Epithelial cell of proximal tubule (primary cell): ENCODE measurements at regions not wholly inside any gene's neighbourhood (a gene's known extent, or its start where the extent isn't known, plus 50 kb on each side); places are given as distances from the start of the nearest gene placed in this dataset.

Source experiments
- DNase-seq: peaks from one replicate; pipeline ENCODE4 v3.0.0-alpha.2; 2011; ENCODE audit warnings: low read depth
- H3K4me3 ChIP-seq: 2 replicates; pipeline ENCODE4 v1.5.1; 2011; ENCODE audit warnings: low read depth, mild to moderate bottlenecking, low read length
- TF ChIP-seq, protein P1 (sequence below): conservative IDR thresholded peaks from 2 replicates; pipeline ENCODE4 v1.5.1; 2012; ENCODE audit warnings: low read depth, mild to moderate bottlenecking, low read length

DNA sequence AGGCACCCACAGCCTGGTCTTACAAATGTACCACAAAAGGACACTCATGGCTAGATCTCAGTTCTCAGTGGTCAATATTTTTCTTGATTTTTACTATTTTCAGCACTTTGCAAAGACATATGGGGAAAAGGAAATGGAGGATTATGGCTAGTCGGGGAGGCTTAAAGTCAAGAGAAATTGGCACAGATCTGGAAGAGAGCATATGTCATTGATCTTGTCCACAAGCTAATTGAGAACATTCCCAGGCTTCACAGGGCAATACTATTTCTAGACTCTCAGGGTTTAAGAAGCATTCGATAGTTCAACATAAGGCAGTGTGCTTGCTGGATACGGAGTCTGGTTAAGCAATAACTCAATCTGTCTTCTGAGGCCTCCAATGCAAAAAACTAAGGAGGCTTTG, 285.8 kb downstream of the ZNF608 start:
- no peak overlapping the region for H3K4me3 ChIP-seq
- TF ChIP-seq, protein P1, sequence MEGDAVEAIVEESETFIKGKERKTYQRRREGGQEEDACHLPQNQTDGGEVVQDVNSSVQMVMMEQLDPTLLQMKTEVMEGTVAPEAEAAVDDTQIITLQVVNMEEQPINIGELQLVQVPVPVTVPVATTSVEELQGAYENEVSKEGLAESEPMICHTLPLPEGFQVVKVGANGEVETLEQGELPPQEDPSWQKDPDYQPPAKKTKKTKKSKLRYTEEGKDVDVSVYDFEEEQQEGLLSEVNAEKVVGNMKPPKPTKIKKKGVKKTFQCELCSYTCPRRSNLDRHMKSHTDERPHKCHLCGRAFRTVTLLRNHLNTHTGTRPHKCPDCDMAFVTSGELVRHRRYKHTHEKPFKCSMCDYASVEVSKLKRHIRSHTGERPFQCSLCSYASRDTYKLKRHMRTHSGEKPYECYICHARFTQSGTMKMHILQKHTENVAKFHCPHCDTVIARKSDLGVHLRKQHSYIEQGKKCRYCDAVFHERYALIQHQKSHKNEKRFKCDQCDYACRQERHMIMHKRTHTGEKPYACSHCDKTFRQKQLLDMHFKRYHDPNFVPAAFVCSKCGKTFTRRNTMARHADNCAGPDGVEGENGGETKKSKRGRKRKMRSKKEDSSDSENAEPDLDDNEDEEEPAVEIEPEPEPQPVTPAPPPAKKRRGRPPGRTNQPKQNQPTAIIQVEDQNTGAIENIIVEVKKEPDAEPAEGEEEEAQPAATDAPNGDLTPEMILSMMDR = no peak
- no peak for DNase-seq

DNA sequence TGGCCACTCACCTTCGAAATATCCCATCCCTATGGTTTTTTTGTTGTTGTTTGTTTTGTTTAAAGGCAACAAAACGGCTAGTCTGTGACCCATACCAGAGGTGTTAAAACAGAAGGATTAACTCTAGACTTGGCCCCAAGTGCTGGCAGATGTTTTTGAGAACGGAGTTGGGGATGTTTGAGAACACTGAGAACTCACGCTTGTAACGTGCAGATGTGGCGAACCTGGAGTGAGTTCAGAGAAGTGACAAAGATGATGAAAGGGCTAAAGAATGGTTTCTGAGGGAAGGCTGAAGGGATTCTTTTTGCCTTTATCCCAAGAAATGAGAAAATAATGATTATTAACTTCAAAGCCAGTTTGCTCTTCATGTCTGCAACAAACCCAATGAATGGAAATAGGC, 286.5 kb downstream of the ZNF608 start:
- H3K4me3 ChIP-seq = no peak overlapping the region
- DNase-seq = no peak
- TF ChIP-seq, protein P1 = no peak

DNA sequence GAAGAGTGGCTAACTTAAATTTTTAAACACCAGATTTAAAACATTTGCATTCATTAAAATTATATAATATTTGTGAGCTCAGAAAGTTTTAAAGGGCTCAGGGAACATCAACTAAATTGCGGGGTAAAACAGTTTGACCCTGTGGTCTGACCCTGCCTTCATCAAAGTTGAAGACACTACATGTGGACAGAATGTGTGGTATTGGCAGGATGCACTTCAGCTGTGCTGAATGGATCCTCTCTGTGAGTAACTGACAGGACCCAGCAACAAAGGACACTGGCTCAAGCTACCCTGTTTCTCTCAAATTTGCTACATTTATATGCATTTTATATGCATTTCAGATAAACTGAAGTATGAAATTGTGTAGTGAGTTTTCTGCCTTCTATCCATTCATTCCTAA, 288.5 kb downstream of the ZNF608 start:
- no peak overlapping the region for H3K4me3 ChIP-seq
- no peak for DNase-seq
- TF ChIP-seq, protein P1 = no peak

DNA sequence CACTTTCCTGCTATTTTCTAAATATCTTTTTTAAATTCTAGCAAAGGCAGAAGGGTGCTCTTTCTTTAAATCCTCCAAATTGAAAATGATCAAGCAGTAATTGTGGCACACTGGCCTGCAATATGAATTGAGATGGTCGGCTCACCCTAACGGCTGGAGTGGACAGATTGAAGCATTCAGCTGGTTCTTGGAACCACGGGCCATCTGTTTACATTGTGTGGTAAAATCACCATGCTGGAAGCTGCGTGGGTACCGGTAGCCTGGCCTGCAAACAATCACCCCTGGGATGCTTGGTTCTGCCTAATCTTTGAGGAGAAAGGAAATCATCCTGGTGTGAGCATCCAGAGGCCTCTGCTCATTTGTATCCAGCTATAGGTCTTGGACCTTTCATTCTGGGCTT, 289.3 kb downstream of the ZNF608 start:
- TF ChIP-seq, protein P1 = no peak
- no peak overlapping the region for H3K4me3 ChIP-seq
- DNase-seq = no peak

DNA sequence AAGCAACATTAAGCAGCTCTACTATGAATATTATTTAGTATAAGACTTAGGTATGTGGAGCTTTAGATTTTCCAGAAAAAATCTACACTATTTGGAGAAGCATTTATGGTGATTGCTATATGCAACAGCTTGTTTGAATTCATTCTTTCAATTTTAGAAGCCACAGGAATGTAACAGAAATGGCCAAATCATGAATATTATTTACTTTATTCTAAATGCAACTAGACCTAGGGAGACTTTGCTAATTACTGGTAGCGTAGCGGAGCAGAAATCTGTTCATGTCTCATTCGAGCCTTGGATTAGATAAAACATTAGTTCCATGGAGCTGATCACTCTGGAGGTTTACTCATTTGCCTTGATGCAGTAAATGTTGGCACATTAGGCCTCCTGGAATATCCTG, 290.2 kb downstream of the ZNF608 start:
- TF ChIP-seq, protein P1 = no peak
- no peak for DNase-seq
- no peak overlapping the region for H3K4me3 ChIP-seq

DNA sequence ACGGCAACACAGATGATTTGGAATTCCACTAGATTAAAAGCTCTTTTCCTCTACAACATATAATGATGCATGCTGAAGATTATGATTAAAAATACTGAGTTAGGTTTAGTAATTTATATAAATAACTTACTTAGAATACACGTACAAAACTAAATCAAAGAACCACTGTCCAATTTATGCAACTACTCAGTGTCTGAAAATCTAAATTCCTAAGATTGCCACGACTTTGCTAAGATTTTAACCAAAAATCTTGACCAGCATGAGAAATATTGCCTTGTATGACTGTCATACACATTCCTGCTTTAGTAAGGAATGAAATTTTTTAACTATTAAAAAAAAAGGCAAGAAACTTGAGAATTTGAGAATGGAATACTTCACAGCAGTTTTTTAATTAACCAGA, 292.4 kb downstream of the ZNF608 start:
- TF ChIP-seq, protein P1 = no peak
- no peak for DNase-seq
- H3K4me3 ChIP-seq = no peak overlapping the region

DNA sequence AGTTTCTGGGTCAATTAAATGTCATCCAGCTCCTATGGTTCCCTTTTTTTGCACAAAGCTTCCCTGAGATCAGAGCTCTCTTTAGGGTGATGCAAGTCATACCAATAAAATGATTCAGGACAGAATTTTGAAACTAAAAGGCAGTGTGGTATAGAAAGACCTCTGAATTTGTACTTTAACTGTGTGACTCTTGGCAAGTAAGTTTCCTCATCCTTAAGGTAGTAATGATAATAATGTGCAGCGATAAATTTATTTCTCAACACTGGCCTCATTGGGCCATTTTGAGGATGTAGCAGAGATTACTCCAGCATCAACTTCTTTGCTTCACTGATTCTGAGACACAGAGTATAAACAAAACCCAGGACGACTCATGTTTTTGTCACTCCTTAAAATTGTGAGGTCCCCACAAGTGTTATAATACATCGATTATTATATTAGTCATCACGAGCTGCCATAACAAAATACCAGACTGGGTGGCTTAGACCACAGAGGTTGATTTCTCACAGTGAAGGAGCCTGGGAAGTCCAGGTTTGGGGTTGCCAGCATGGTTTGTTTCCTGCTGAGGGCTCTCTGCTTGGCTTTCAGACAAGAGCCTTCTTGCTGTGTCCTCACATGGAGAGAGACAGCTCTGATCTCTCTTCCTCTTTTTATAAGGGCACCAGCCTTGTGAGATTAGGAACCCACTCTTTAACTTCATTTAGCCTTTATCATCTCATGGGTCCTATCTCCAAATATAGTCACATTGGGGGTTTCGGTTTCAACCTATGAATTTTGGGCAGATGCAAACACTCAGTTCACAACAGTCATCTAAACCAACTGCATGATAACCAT, 293.0 kb downstream of the ZNF608 start:
- H3K4me3 ChIP-seq = no peak overlapping the region
- TF ChIP-seq, protein P1 = no peak
- peak; percentile 36 for DNase-seq
